IMR-90 (cell line): ENCODE measurements at regions not wholly inside any gene's neighbourhood (a gene's known extent, or its start where the extent isn't known, plus 50 kb on each side); places are given as distances from the start of the nearest gene placed in this dataset.

Experiments used
- ATAC-seq: fragments of 200-7000 bp; cut with Tn5 transposase; 2 replicates; pipeline ENCODE4 v1.9.1; 2020; ENCODE audit warnings: low read depth, mild to moderate bottlenecking, moderate library complexity
- BruUV-seq: library from RNA; stranded (reverse); fragments of 400-500 nt; replicated peaks from 2 replicates; lab custom pipeline; 2021; lab: Mats Ljungman, UMichigan
- CTCF ChIA-PET: fragments of 300-600 bp; formaldehyde crosslinking; extraction: SDS; loops from one replicate; lab custom pipeline; 2021; ENCODE audit warnings: antibody characterized with exemption; lab: Yijun Ruan, JAX
- POLR2A ChIA-PET: fragments of 300-600 bp; sonication (Branson Sonifier 250); formaldehyde crosslinking; loops from one replicate; lab custom pipeline; 2022; ENCODE audit warnings: antibody characterized with exemption; ENCODE audit not compliant: unreplicated experiment; lab: Charles Lee
- DNase-seq: peaks from one replicate; pipeline ENCODE4 v3.0.0; 2013
- H2AFZ ChIP-seq: replicated peaks from 2 replicates; pipeline ENCODE3; 2013; ENCODE audit warnings: low read length, mild to moderate bottlenecking; ENCODE audit not compliant: poor library complexity
- H2AK5ac ChIP-seq: 2 replicates; pipeline ENCODE4 v1.6.1; 2013; ENCODE audit warnings: low read depth, low read length, inconsistent platforms
- H2AK9ac ChIP-seq: replicated peaks from 2 replicates; pipeline ENCODE3; 2013; ENCODE audit warnings: mild to moderate bottlenecking, low read depth, low read length, moderate library complexity; ENCODE audit not compliant: poor library complexity
- H2BK120ac ChIP-seq: 2 replicates; pipeline ENCODE4 v1.6.1; 2013; ENCODE audit warnings: low read depth, low read length, inconsistent platforms
- H2BK15ac ChIP-seq: 3 replicates; pipeline ENCODE4 v1.6.1; 2013; ENCODE audit warnings: low read depth, low read length, inconsistent platforms
- H2BK20ac ChIP-seq: 2 replicates; pipeline ENCODE4 v1.6.1; 2013; ENCODE audit warnings: low read depth, mild to moderate bottlenecking, inconsistent platforms, low read length, moderate library complexity
- H2BK5ac ChIP-seq: 2 replicates; pipeline ENCODE4 v1.6.1; 2013; ENCODE audit warnings: mild to moderate bottlenecking, low read depth, low read length, inconsistent platforms; ENCODE audit not compliant: poor library complexity, severe bottlenecking
- H3K14ac ChIP-seq: replicated peaks from 2 replicates; pipeline ENCODE4 v1.6.1; 2013; ENCODE audit warnings: low read depth, low read length, inconsistent platforms
- H3K18ac ChIP-seq: 2 replicates; pipeline ENCODE4 v1.6.1; 2013; ENCODE audit warnings: low read depth, low read length, control low read depth
- H3K23ac ChIP-seq: 2 replicates; pipeline ENCODE4 v1.6.1; 2013; ENCODE audit warnings: low read depth, low read length, inconsistent platforms
- H3K27ac ChIP-seq: 2 replicates; pipeline ENCODE4 v1.5.1; 2013; ENCODE audit warnings: mild to moderate bottlenecking, control low read depth, low read length; ENCODE audit not compliant: insufficient read depth
- H3K27me3 ChIP-seq: 2 replicates; pipeline ENCODE4 v1.6.1; 2013; ENCODE audit warnings: low read length; ENCODE audit not compliant: control insufficient read depth, insufficient read depth
- H3K36me3 ChIP-seq: 2 replicates; pipeline ENCODE4 v1.6.1; 2013; ENCODE audit warnings: low read length, mixed read lengths; ENCODE audit not compliant: control insufficient read depth, insufficient read depth
- H3K4ac ChIP-seq: 2 replicates; pipeline ENCODE4 v1.6.1; 2013; ENCODE audit warnings: low read depth, low read length, inconsistent platforms
- H3K4me1 ChIP-seq: 2 replicates; pipeline ENCODE4 v1.6.1; 2013; ENCODE audit warnings: low read length, mixed read lengths; ENCODE audit not compliant: control insufficient read depth, insufficient read depth
- H3K4me2 ChIP-seq: 2 replicates; pipeline ENCODE4 v1.6.1; 2013; ENCODE audit warnings: low read depth, mild to moderate bottlenecking, control low read depth, low read length, moderate library complexity
- H3K4me3 ChIP-seq: 2 replicates; pipeline ENCODE4 v1.5.1; 2013; ENCODE audit warnings: low read depth, mild to moderate bottlenecking, control low read depth, low read length, moderate library complexity; ENCODE audit not compliant: insufficient read depth
- H3K56ac ChIP-seq: 2 replicates; pipeline ENCODE4 v1.6.1; 2013; ENCODE audit warnings: low read length, inconsistent platforms; ENCODE audit not compliant: insufficient read depth; ENCODE audit errors: extremely low read depth
- H3K79me1 ChIP-seq, 2 experiments: 2 replicates each; pipeline ENCODE4 v1.6.1; 2013; ENCODE audit warnings: low read length in 2 of 2, inconsistent platforms in 1 of 2, low read depth in 1 of 2
- H3K9ac ChIP-seq: 2 replicates; pipeline ENCODE4 v1.6.1; 2013; ENCODE audit warnings: low read depth, low read length, control low read depth
- H3K9me1 ChIP-seq: 2 replicates; pipeline ENCODE4 v1.6.1; 2013; ENCODE audit warnings: low read length, inconsistent platforms; ENCODE audit not compliant: insufficient read depth
- H3K9me3 ChIP-seq: 2 replicates; pipeline ENCODE4 v1.6.1; 2013; ENCODE audit warnings: low read length; ENCODE audit not compliant: control insufficient read depth, insufficient read depth
- H4K20me1 ChIP-seq: 2 replicates; pipeline ENCODE4 v1.6.1; 2013; ENCODE audit warnings: low read length, inconsistent platforms; ENCODE audit not compliant: insufficient read depth
- H4K5ac ChIP-seq: 2 replicates; pipeline ENCODE4 v1.6.1; 2013; ENCODE audit warnings: mild to moderate bottlenecking, low read depth, low read length, control low read depth
- H4K8ac ChIP-seq, 2 experiments: 2 replicates each; pipeline ENCODE4 v1.6.1; 2013; ENCODE audit warnings: low read depth in 2 of 2, low read length in 2 of 2, control low read depth in 1 of 2, inconsistent platforms in 1 of 2
- H4K91ac ChIP-seq: 2 replicates; pipeline ENCODE4 v1.6.1; 2013; ENCODE audit warnings: low read depth, low read length, inconsistent platforms; ENCODE audit not compliant: insufficient read depth
- MXI1 ChIP-seq: IDR thresholded peaks from 2 replicates; pipeline ENCODE4 v1.6.1; 2012; ENCODE audit warnings: low read depth, mild to moderate bottlenecking, low read length, moderate library complexity, borderline replicate concordance
- RAD21 ChIP-seq: IDR thresholded peaks from 2 replicates; pipeline ENCODE4 v1.6.1; 2012; ENCODE audit warnings: low read length, improper control_type of control experiment
- WGBS, 2 experiments: methylation state at CpG; one replicate each; pipeline versions ENCODE4 v1.1.5 to v1.1.7; 2013; ENCODE audit warnings: missing lambda C conversion rate in 2 of 2; ENCODE audit not compliant: insufficient read length in 1 of 2; ENCODE audit errors: extremely low coverage in 2 of 2; 5-methylcytosine and 5-hydroxymethylcytosine counted together
- dilution Hi-C: fragments of 300-500 bp; cut with HindIII; formaldehyde crosslinking; loops from one replicate; pipeline ENCODE4 v1.14.3; 2018; ENCODE audit warnings: low sequenced_read_pairs; ENCODE audit not compliant: unreplicated experiment
- in situ Hi-C: fragments of 300-500 bp; cut with MboI; formaldehyde crosslinking; loops from 3 replicates; pipeline ENCODE4 v1.14.3; 2019; ENCODE audit warnings: low sequenced_read_pairs, inconsistent platforms, mixed read lengths
- intact Hi-C: fragments of 100-400 bp; cut with micrococcal nuclease; formaldehyde crosslinking; loops from 2 replicates; pipeline ENCODE4 v1.10.0; 2022
- TF ChIP-seq, protein P1 (sequence below): conservative IDR thresholded peaks from 2 replicates; pipeline ENCODE4 v1.5.1; 2012; ENCODE audit warnings: mild to moderate bottlenecking, low read depth, low read length, improper control_type of control experiment

DNA sequence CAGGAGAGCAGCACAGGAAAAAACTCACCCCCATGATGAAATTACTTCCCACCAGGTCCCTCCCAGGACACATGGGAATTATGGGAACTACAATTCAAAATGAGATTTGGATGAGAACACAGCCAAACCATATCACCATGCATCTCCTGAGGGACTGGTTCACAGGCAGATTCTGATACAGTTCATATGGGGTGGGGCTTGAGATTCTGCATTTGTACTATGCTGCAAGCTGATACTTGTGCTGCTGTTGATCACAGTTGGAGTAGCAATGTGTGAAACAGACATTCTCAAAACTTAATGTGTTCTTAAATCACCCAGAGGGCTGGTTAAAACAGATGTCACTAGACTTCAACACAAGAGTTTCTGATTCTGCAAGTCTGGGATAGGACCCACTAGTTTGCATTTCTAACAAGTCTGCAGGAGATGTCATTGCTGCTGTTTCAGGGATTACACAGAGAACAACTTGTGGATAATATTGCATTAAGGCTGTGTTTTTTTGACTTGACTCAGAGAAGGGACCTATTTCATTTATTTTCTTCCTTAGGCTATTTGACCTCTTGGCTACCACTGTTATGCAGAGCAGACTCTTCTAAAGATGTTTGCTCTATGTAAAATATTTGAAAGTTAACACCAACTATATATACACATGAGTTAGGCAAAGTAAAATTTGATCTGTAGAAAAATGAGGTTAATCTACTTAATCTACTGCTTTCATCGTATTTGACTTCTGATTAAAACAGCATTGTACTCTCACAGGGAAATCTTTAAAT lies 194.2 kb upstream of the CNTN3 start:
- no peaks in the 10 kb centered on the region for H3K9me3 ChIP-seq
- H3K36me3 ChIP-seq, result no peaks in the 10 kb centered on the region
- no peaks in the 10 kb centered on the region for H3K27me3 ChIP-seq
- no peak overlapping the region for H3K4ac ChIP-seq
- H4K91ac ChIP-seq, result no peak overlapping the region
- no TSS peak for BruUV-seq
- H3K14ac ChIP-seq, result no peak overlapping the region
- H3K18ac ChIP-seq, result no peak overlapping the region
- H3K56ac ChIP-seq, result no peak overlapping the region
- no peak overlapping the region for H4K8ac ChIP-seq
- no peak overlapping the region for H2BK20ac ChIP-seq
- no peak overlapping the region for H2AK5ac ChIP-seq
- H2BK15ac ChIP-seq, result no peak overlapping the region
- ChIA-PET CTCF (no interaction called here), POLR2A (no interaction called here)
- H4K5ac ChIP-seq, result no peak overlapping the region
- intact Hi-C loops (no loop called here), dilution Hi-C loops (no loop called here), in situ Hi-C loops (no loop called here)
- no peaks in the 10 kb centered on the region for H3K9me1 ChIP-seq
- no peak overlapping the region for H3K9ac ChIP-seq
- H2AK9ac ChIP-seq, result no peak overlapping the region
- no peak overlapping the region for H3K4me3 ChIP-seq
- ATAC-seq, result no peak
- no peak overlapping the region for H3K23ac ChIP-seq
- H2AFZ ChIP-seq, result no peak overlapping the region
- TF ChIP-seq, protein P1, sequence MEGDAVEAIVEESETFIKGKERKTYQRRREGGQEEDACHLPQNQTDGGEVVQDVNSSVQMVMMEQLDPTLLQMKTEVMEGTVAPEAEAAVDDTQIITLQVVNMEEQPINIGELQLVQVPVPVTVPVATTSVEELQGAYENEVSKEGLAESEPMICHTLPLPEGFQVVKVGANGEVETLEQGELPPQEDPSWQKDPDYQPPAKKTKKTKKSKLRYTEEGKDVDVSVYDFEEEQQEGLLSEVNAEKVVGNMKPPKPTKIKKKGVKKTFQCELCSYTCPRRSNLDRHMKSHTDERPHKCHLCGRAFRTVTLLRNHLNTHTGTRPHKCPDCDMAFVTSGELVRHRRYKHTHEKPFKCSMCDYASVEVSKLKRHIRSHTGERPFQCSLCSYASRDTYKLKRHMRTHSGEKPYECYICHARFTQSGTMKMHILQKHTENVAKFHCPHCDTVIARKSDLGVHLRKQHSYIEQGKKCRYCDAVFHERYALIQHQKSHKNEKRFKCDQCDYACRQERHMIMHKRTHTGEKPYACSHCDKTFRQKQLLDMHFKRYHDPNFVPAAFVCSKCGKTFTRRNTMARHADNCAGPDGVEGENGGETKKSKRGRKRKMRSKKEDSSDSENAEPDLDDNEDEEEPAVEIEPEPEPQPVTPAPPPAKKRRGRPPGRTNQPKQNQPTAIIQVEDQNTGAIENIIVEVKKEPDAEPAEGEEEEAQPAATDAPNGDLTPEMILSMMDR, result no peak
- TF ChIP-seq RAD21 (no peak), MXI1 (no peak)
- no peak overlapping the region for H2BK5ac ChIP-seq
- H2BK120ac ChIP-seq, result no peak overlapping the region
- no peaks in the 10 kb centered on the region for H3K4me1 ChIP-seq
- no peaks in the 10 kb centered on the region for H4K20me1 ChIP-seq
- no peak overlapping the region for H3K4me2 ChIP-seq
- no CpG with 5 or more reads among the region's 1 CpG for WGBS, 2 experiments
- DNase-seq, result no peak
- H3K79me1 ChIP-seq, result no peaks in the 10 kb centered on the region
- no peak overlapping the region for H3K27ac ChIP-seq
